ENCODE measurements at regions not wholly inside any gene's neighbourhood (a gene's known extent, or its start where the extent isn't known, plus 50 kb on each side); places are given as distances from the start of the nearest gene placed in this dataset.

GRCh38 chr9:91092214-91092613, 269.5 kb downstream of the AUH start:
- Histone ChIP-seq H3K27me3 (no peaks in the 10 kb centered on the region), H3K4me1 (no peaks in the 10 kb centered on the region), H3K27ac (no peak overlapping the region), H3K36me3 (no peaks in the 10 kb centered on the region), H3K4me3 (replicated peaks in 1 of 3) (no peak overlapping the region), H3K9me3 (no peaks in the 10 kb centered on the region)
- TF ChIP-seq POLR2A (IDR thresholded peaks at IDR 0.05): no peak
- TF ChIP-seq, protein P1, sequence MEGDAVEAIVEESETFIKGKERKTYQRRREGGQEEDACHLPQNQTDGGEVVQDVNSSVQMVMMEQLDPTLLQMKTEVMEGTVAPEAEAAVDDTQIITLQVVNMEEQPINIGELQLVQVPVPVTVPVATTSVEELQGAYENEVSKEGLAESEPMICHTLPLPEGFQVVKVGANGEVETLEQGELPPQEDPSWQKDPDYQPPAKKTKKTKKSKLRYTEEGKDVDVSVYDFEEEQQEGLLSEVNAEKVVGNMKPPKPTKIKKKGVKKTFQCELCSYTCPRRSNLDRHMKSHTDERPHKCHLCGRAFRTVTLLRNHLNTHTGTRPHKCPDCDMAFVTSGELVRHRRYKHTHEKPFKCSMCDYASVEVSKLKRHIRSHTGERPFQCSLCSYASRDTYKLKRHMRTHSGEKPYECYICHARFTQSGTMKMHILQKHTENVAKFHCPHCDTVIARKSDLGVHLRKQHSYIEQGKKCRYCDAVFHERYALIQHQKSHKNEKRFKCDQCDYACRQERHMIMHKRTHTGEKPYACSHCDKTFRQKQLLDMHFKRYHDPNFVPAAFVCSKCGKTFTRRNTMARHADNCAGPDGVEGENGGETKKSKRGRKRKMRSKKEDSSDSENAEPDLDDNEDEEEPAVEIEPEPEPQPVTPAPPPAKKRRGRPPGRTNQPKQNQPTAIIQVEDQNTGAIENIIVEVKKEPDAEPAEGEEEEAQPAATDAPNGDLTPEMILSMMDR (IDR thresholded peaks at IDR 0.05): no peak
- DNase-seq: no peak
- intact Hi-C loops (cut with DNase I): no loop called here
- 86 to 100% methylated on average over 1 of the region's 1 CpG for WGBS, 2 donors

GRCh38 chr9:91094324-91095088, 267.2 kb downstream of the AUH start:
- WGBS, 2 donors: 89 to 98% methylated on average over 1 of the region's 1 CpG
- no peak for DNase-seq
- Histone ChIP-seq H3K36me3 (no peaks in the 10 kb centered on the region), H3K27ac (no peak overlapping the region), H3K9me3 (no peaks in the 10 kb centered on the region), H3K4me3 (replicated peaks in 1 of 3) (no peak overlapping the region), H3K4me1 (peaks cover 0 to 17% of the 10 kb centered on the region in 2 donors), H3K27me3 (no peaks in the 10 kb centered on the region)
- TF ChIP-seq, protein P1 (IDR thresholded peaks at IDR 0.05): no peak
- TF ChIP-seq POLR2A (IDR thresholded peaks at IDR 0.05): no peak
- intact Hi-C loops (cut with DNase I): no loop called here

DNA sequence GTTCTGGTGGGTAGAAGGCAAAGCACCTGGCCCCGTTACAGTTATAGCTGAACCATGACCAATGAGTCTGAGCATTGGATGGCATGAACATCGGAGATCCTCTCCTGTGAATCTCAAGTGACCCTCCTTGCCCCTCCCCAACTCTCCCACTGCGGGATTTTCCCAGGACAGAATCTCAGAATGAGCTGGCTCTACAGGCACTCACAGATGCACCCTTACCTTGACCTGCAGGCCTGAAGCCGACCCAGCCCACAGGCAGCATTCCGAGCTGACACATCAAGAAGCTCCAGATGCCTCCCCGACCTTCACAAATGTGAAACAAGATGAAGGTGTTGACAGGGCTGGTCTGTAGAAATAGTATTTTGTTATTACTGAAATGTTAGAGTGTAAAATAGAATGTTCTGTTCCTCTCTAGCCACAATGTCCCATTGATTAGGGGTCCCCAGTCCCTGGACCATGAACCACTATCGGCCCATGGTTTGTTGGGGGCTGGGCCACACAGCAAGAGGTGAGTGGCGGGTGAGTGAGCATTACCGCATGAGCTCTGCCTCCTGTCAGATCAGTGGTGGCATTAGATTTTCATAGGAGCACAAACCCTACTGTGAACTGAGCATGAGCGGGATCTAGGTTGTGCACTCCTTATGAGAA, 263.4 kb downstream of the AUH start:
- WGBS, 2 donors: 64 to 73% methylated on average over 9 to 10 of the region's 10 CpGs
- Histone ChIP-seq H3K27ac (no peak overlapping the region), H3K4me3 (replicated peaks in 1 of 3) (no peak overlapping the region), H3K9me3 (no peaks in the 10 kb centered on the region), H3K4me1 (peaks cover 0 to 28% of the 10 kb centered on the region in 2 donors), H3K27me3 (no peaks in the 10 kb centered on the region), H3K36me3 (no peaks in the 10 kb centered on the region)
- intact Hi-C loops (cut with DNase I): no loop called here
- TF ChIP-seq POLR2A (IDR thresholded peaks at IDR 0.05): no peak
- TF ChIP-seq, protein P1 (IDR thresholded peaks at IDR 0.05): no peak
- peak in 1 of 2 donors; percentile 14 for DNase-seq

DNA sequence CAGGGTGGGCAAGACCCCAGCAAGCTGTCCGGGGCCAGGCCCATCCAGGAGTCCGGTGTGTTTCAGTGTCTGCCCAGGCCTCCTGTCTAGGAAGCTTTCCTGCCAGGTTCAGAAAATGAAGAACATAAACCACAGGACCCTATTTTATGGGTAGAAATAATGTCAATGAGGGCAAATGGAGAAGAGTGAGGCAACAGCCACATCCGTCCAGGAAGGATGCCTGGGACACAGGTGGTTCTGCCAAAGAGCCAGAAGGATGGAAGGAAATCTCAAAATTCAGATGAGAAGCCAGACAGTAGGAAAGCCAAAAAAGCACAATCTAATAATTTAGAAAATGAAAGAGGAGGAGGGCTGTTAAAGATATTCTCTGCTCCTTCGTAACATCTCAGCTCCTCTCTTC, 262.3 kb downstream of the AUH start:
- 82 to 90% methylated on average over 4 of the region's 4 CpGs for WGBS, 2 donors
- TF ChIP-seq, protein P1 (IDR thresholded peaks at IDR 0.05): no peak
- TF ChIP-seq POLR2A (IDR thresholded peaks at IDR 0.05): no peak
- Histone ChIP-seq H3K36me3 (no peaks in the 10 kb centered on the region), H3K4me1 (peaks cover 0 to 28% of the 10 kb centered on the region in 2 donors), H3K27me3 (no peaks in the 10 kb centered on the region), H3K9me3 (no peaks in the 10 kb centered on the region), H3K4me3 (replicated peaks in 1 of 3) (no peak overlapping the region), H3K27ac (peak overlapping the region in 1 of 3 donors; percentile 11)
- intact Hi-C loops (cut with DNase I): no loop called here
- no peak for DNase-seq

GRCh38 chr9:91100878-91101450, 260.8 kb downstream of the AUH start:
- TF ChIP-seq, protein P1 (IDR thresholded peaks at IDR 0.05): no peak
- TF ChIP-seq POLR2A (IDR thresholded peaks at IDR 0.05): no peak
- intact Hi-C loops (cut with DNase I): no loop called here
- H3K9me3 ChIP-seq: no peaks in the 10 kb centered on the region
- H3K4me3 ChIP-seq (replicated peaks in 1 of 3): no peak overlapping the region
- peak overlapping the region in 2 of 3 donors; percentile 39 to 63 for H3K27ac ChIP-seq
- H3K4me1 ChIP-seq: peaks cover 0 to 28% of the 10 kb centered on the region in 2 donors
- no peaks in the 10 kb centered on the region for H3K27me3 ChIP-seq
- peak; percentile 24 to 26 for DNase-seq
- WGBS, 2 donors: 66% methylated on average over 6 of the region's 6 CpGs
- no peaks in the 10 kb centered on the region for H3K36me3 ChIP-seq
